COLO668 (cell line): ENCODE measurements at regions not wholly inside any gene's neighbourhood (a gene's known extent, or its start where the extent isn't known, plus 50 kb on each side); places are given as distances from the start of the nearest gene placed in this dataset.

Source experiments
- DNase-seq: peaks from one replicate; lab custom pipeline; 2025; ENCODE audit not compliant: unreplicated experiment; lab: John Stamatoyannopoulos, UW

GRCh38 chr7:35508623-35509400 is 186.1 kb downstream of the HERPUD2 start:
- no peak for DNase-seq

GRCh38 chr7:35505066-35505465 is 189.9 kb downstream of the HERPUD2 start:
- DNase-seq: no peak

- DNase-seq: no peak
Measured at GRCh38 chr7:35504365-35504764, 190.6 kb downstream of the HERPUD2 start.

DNA sequence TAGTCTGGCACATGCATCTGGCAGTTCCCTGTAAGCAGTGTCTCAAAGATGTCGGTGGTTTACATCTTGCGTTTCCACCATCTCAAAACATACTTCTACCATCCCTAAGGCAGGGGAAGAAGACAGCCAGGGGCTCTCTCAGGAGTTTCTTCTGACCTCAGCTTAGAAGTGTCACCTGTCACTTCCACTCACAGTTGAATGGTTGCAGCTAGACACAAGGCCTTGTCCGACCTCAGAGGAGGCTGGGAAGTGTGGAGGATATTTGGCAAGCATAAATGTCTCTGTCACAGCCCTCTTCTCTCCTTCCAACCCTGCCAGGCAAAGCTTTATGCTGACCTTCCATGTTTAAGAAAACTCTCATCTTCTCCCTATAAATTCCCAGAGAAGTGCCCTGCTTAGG is 193.3 kb downstream of the HERPUD2 start:
- DNase-seq: no peak

DNA sequence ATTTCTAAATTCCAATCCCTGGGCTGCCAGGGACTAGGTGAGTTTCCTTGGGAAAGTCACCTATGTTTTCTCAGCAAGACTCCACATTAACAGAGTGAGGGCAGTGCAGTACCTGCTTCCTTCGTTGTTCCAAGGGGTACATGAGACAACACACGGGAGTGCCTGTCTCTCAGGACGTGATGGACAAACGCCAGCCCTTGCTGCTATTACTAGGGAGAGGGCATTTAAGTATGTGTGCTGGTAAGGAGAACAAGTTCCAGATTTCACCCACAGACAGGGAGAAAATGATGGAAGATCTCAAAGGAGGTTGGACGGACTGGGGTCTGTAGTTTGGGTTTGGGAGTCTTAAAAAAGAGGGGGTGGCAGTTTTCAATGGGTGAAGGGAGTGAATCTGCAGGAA is 195.7 kb downstream of the HERPUD2 start:
- DNase-seq: no peak

GRCh38 chr7:35498416-35498815 is 196.5 kb downstream of the HERPUD2 start:
- DNase-seq: no peak

DNA sequence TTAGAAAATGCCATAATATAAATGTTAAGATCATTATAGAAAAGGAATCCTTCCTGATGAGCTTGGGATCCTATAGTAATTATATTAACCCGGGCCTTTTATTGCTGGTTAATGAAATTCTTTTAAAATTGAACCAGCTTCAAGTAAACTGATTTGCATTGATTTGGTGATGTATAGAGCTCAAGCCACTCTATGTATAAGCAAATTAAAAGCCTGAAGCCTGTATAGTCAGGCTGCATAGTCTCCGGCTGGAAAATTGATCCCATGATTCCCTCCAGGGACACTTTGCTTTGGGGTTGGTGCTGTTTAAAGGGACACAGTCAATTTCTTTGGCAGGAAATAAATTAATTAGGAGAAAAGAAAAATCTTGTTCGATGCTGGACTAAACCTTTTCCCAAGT is 199.1 kb downstream of the HERPUD2 start:
- DNase-seq: no peak

DNA sequence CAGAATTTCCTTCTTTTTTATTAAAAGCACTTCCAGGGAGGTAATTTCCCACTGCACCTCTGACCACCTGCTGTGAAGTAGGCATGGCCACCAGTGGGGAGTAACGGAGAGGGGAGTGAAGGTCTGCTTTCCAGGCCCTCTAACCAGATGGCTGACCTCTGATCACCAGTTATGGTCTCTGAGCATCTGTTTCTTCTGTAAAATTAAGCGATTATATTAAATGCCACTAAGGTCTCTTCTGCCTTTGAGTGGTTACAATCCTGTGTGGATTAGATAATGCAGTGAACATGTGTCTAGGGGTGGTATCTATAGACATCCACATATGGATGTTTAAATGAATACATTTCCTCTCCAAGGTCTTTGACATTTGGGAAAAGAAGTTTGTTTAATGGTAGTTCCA is 199.6 kb downstream of the HERPUD2 start:
- no peak for DNase-seq

GRCh38 chr7:35494407-35494806 is 200.5 kb downstream of the HERPUD2 start:
- no peak for DNase-seq

- no peak for DNase-seq
Measured at GRCh38 chr7:35492451-35493175, 202.3 kb downstream of the HERPUD2 start.

DNA sequence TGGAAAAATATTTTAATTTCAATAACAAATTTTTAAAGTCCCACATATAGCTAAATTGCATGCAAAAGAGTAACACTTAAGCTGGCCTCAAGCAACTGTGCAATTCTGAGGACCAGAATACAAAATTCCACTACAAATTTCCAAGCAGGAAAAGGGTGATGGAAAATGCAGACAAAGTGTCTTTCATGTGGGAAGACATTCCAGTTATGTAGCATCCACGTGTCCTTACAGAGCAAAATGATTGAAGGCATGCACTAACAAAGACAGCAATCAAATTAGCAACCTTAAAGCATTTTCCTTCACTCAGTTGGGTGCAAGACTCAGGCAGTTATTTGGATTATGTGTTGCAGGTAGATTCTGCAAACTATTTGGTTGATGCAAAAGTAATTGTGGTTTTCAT is 203.7 kb downstream of the HERPUD2 start:
- DNase-seq: no peak

DNA sequence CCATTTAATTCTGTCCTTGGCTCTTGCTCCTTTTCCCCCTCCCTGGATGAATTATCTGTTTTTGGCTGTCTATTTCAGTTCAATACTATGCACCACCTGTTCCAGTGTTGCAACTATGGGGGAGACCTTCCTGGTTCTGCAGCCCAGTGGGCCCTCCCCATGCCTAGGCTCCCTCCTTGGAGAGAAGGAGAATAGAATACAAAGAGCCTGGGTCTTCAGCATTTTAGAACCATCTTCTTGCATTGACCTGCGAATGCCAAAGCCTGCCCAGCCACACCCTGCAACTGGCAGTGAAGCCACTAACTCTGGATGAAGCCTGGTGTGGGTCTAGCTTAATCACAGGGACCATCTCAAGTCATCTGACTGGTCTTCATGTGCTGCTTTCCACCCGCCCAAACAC is 207.1 kb downstream of the HERPUD2 start:
- no peak for DNase-seq

GRCh38 chr7:35487402-35487801 is 207.5 kb downstream of the HERPUD2 start:
- DNase-seq: no peak

DNA sequence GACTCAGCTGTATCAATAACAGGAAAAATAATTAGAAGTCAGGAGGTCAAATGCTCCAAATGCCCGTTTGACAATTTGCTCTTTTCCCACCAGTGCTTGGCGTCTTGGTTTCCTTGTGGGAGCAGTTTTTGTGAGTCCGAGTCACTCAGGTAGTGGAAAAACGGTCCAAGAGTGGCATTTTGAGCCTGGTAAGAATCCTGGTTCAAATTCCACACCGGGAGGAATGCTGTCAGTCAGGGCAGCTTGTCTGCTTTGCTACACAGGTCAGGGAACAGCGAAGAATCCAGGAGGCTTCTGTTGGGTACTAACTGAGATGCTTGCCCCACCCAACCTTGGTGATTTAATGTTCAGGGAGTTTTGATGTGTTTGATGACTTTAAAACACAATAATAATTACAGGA is 209.5 kb downstream of the HERPUD2 start:
- no peak for DNase-seq

DNA sequence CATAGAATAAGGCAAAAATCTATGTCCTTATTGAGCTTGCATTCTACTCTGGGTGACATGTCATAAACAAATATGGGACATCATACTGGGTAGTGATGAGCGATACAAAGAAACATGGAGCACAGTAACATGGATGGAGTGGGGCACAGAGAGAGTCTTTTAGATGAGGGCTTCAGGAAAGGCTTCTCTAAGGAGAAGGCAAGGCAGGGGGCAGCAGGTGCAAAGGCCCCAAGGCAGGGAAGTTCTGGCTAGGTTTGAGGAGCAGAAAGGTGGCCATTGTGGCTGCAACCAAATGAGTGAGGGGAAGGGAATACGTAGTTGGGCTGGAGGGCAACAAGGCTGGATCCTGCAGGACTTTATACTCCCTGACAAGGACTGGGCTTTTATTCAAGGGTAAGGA is 211.4 kb downstream of the HERPUD2 start:
- DNase-seq: no peak

- DNase-seq: no peak
Measured at GRCh38 chr7:35482231-35482630, 212.7 kb downstream of the HERPUD2 start.

- DNase-seq: no peak
Measured at GRCh38 chr7:35480806-35481205, 214.1 kb downstream of the HERPUD2 start.

GRCh38 chr7:35477609-35478008 is 217.3 kb downstream of the HERPUD2 start:
- no peak for DNase-seq

GRCh38 chr7:35474100-35474499 is 220.2 kb upstream of the TBX20 start:
- DNase-seq: no peak

DNA sequence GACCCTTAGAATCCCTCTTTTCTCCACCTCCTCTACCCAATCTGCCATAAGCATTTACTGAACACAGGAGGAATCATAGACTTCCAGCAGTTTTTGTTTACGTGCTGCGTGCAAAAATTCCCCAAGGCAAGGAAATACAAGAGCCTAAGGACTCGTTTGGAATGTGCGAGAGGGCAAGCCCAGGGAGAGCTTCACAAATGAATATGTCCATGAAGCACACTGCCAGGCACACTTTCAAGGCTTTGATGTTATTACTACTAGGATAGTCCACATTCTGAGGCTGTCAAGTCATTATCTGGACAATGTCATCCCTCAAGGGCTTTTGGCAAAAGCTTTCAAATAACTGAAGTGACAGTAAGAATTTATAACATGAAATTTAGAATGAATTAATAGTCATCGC is 214.7 kb upstream of the TBX20 start:
- no peak for DNase-seq

DNA sequence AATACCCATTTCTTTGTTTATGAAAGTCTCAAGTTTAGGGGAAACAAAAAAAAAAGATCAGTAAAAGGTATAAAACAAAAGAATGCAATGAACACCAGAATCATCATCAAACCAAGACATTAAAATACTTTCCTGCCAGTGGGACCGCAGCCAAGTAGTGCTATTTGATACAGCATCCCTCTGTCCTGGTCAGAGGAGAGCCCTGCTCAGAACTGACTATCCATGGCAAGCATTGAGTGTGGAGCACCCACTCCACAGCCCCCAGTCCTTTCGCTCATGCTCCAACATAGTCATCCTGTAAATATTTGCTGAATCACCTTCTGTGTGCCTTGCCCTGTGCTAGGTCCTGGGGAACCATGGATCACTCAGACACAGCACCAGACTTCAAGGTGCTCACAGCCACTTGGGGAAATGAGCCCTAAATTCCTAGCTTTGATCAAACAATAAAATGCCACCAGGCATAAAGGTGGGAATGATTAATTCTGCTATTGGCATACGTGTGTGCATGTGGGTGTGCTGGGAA is 213.6 kb upstream of the TBX20 start:
- no peak for DNase-seq

DNA sequence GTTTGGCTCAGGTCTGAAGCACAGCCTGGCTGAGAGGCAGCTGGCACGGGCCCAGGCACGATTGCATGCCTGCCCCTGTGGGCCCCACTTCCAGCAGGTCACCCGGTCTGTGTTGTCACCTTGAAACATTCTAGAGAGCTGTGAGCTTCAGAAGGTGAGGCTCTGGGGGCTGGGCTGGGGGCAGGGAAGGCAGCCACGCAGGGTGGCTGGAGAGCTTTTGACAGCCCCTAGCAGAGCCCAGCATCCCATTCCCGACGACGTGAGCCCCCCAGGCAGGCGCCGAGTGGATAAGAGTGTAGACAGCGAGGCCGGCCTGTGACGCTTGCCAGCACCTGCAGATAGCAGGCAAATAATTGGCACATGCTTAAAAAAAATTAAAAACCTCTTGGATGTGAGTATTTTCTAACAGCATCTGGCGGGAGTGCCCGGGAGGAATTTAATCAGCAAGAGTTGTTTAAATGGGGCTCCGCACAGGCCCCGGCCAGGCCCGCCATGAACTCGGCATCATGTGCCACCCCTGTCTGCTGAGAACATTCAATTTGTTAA is 212.0 kb upstream of the TBX20 start:
- no peak for DNase-seq
